MM.1S (cell line): ENCODE measurements at regions not wholly inside any gene's neighbourhood (a gene's known extent, or its start where the extent isn't known, plus 50 kb on each side); places are given as distances from the start of the nearest gene placed in this dataset.

Source experiments
- CTCF ChIP-seq: fragments of 300-600 bp; sonication (generic); IDR thresholded peaks from 2 replicates; pipeline ENCODE4 v1.5.1; 2016; ENCODE audit warnings: antibody characterized with exemption, low read length, mixed read lengths
- EZH2 ChIP-seq: fragments of 300-600 bp; sonication (generic); optimal IDR thresholded peaks from 2 replicates; pipeline ENCODE3; 2017; ENCODE audit warnings: low read depth, mild to moderate bottlenecking, antibody characterized with exemption, low read length, mixed read lengths
- EZH2phosphoT487 ChIP-seq: fragments of 300-600 bp; sonication (generic); IDR thresholded peaks from 2 replicates; pipeline ENCODE4 v1.6.1; 2018; ENCODE audit warnings: antibody characterized with exemption, low read length

DNA sequence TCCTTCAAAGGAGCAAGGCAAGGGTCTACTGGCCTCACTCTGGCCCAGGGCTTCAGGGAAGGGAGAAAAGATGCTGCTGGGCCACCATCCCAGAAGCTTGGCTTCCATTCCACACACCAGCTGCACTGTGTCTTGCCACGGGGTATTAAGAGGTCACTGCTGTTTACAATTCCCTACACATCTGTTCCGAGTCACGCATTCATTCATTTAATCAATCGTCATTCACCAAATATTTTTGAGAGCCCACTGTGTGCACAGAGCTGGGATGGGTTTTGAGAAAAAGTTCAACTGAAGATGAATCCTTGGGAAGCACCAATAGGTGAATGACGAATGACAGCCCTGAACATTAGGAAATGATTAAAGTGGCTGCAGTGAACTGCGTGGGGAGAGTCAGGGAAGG lies 101.7 kb downstream of the NAV1 start:
- TF ChIP-seq CTCF (no peak), EZH2phosphoT487 (no peak), EZH2 (no peak)
